ENCODE measurements at regions not wholly inside any gene's neighbourhood (a gene's known extent, or its start where the extent isn't known, plus 50 kb on each side); places are given as distances from the start of the nearest gene placed in this dataset.

- no peak overlapping the region for H2AFZ ChIP-seq (ENCODE audit: low read depth, low read length)
- Mint-ChIP-seq H3K4me3 (ENCODE audit: unreplicated experiment) (no peak overlapping the region), H3K4me1 (ENCODE audit: low read depth, unreplicated experiment) (no peaks in the 10 kb centered on the region), H3K27me3 (ENCODE audit: low read depth, unreplicated experiment) (no peaks in the 10 kb centered on the region), H3K27ac (ENCODE audit: unreplicated experiment) (no peak overlapping the region), H3K36me3 (ENCODE audit: low read depth, unreplicated experiment) (no peaks in the 10 kb centered on the region), H3K9me3 (ENCODE audit: unreplicated experiment) (peaks cover 13% of the 10 kb centered on the region)
- no peak overlapping the region for H3K4me2 ChIP-seq (ENCODE audit: low read length)
- no peak for TF ChIP-seq EZH2 (IDR thresholded peaks at IDR 0.05; ENCODE audit: insufficient read depth, low read length)
- no peak for TF ChIP-seq CTCF (IDR thresholded peaks at IDR 0.05; ENCODE audit: insufficient read depth, low read depth, low read length)
- H3K4me1 ChIP-seq (ENCODE audit: insufficient read depth, low read length), result no peaks in the 10 kb centered on the region
- no peak for DNase-seq (ENCODE audit: low read depth)
- H3K27ac ChIP-seq (ENCODE audit: low read depth, low read length), result no peak overlapping the region
- H4K20me1 ChIP-seq (ENCODE audit: insufficient read depth, low read length), result no peaks in the 10 kb centered on the region
- no peaks in the 10 kb centered on the region for H3K79me2 ChIP-seq (ENCODE audit: insufficient read depth, low read length)
- H3K27me3 ChIP-seq (ENCODE audit: insufficient read depth, low read length), result no peaks in the 10 kb centered on the region
- H3K9me3 ChIP-seq (ENCODE audit: insufficient read depth, low read depth, low read length), result peaks cover 7% of the 10 kb centered on the region
- no peak overlapping the region for H3K9ac ChIP-seq (ENCODE audit: low read length)
- no peak overlapping the region for H3K4me3 ChIP-seq (ENCODE audit: insufficient read depth, low read depth, low read length)
- no peaks in the 10 kb centered on the region for H3K36me3 ChIP-seq (ENCODE audit: insufficient read depth, low read length)
- FAIRE-seq, result no peak
Measured at GRCh38 chr7:34550996-34551395, 107.0 kb upstream of the NPSR1 start.

GRCh38 chr7:34552502-34552901 lies 105.5 kb upstream of the NPSR1 start:
- H4K20me1 ChIP-seq (ENCODE audit: insufficient read depth, low read length), result no peaks in the 10 kb centered on the region
- peaks cover 7% of the 10 kb centered on the region for H3K9me3 ChIP-seq (ENCODE audit: insufficient read depth, low read depth, low read length)
- H3K4me1 ChIP-seq (ENCODE audit: insufficient read depth, low read length), result no peaks in the 10 kb centered on the region
- FAIRE-seq, result no peak
- no peak overlapping the region for H3K4me3 ChIP-seq (ENCODE audit: insufficient read depth, low read depth, low read length)
- no peak overlapping the region for H3K27ac ChIP-seq (ENCODE audit: low read depth, low read length)
- H3K79me2 ChIP-seq (ENCODE audit: insufficient read depth, low read length), result no peaks in the 10 kb centered on the region
- H3K27me3 Mint-ChIP-seq (ENCODE audit: low read depth, unreplicated experiment), result no peaks in the 10 kb centered on the region
- no peak overlapping the region for H2AFZ ChIP-seq (ENCODE audit: low read depth, low read length)
- no peak overlapping the region for H3K4me3 Mint-ChIP-seq (ENCODE audit: unreplicated experiment)
- peaks cover 13% of the 10 kb centered on the region for H3K9me3 Mint-ChIP-seq (ENCODE audit: unreplicated experiment)
- no peak for DNase-seq (ENCODE audit: low read depth)
- no peaks in the 10 kb centered on the region for H3K4me1 Mint-ChIP-seq (ENCODE audit: low read depth, unreplicated experiment)
- no peak for TF ChIP-seq CTCF (IDR thresholded peaks at IDR 0.05; ENCODE audit: insufficient read depth, low read depth, low read length)
- TF ChIP-seq EZH2 (IDR thresholded peaks at IDR 0.05; ENCODE audit: insufficient read depth, low read length), result no peak
- H3K36me3 Mint-ChIP-seq (ENCODE audit: low read depth, unreplicated experiment), result no peaks in the 10 kb centered on the region
- no peaks in the 10 kb centered on the region for H3K27me3 ChIP-seq (ENCODE audit: insufficient read depth, low read length)
- no peak overlapping the region for H3K9ac ChIP-seq (ENCODE audit: low read length)
- no peak overlapping the region for H3K4me2 ChIP-seq (ENCODE audit: low read length)
- no peaks in the 10 kb centered on the region for H3K36me3 ChIP-seq (ENCODE audit: insufficient read depth, low read length)
- no peak overlapping the region for H3K27ac Mint-ChIP-seq (ENCODE audit: unreplicated experiment)

GRCh38 chr7:34558022-34558421 lies 100.0 kb upstream of the NPSR1 start:
- Histone ChIP-seq H3K4me1 (ENCODE audit: insufficient read depth, low read length) (no peaks in the 10 kb centered on the region), H3K9ac (ENCODE audit: low read length) (no peak overlapping the region), H3K79me2 (ENCODE audit: insufficient read depth, low read length) (no peaks in the 10 kb centered on the region), H3K4me3 (ENCODE audit: insufficient read depth, low read depth, low read length) (no peak overlapping the region), H3K36me3 (ENCODE audit: insufficient read depth, low read length) (no peaks in the 10 kb centered on the region), H2AFZ (ENCODE audit: low read depth, low read length) (no peak overlapping the region), H3K27me3 (ENCODE audit: insufficient read depth, low read length) (no peaks in the 10 kb centered on the region), H3K9me3 (ENCODE audit: insufficient read depth, low read depth, low read length) (peaks cover 6% of the 10 kb centered on the region), H3K4me2 (ENCODE audit: low read length) (no peak overlapping the region), H3K27ac (ENCODE audit: low read depth, low read length) (no peak overlapping the region), H4K20me1 (ENCODE audit: insufficient read depth, low read length) (no peaks in the 10 kb centered on the region)
- H3K4me3 Mint-ChIP-seq (ENCODE audit: unreplicated experiment), result no peak overlapping the region
- DNase-seq (ENCODE audit: low read depth) (no peak), FAIRE-seq (no peak)
- H3K4me1 Mint-ChIP-seq (ENCODE audit: low read depth, unreplicated experiment), result no peaks in the 10 kb centered on the region
- no peak for TF ChIP-seq EZH2 (IDR thresholded peaks at IDR 0.05; ENCODE audit: insufficient read depth, low read length)
- TF ChIP-seq CTCF (IDR thresholded peaks at IDR 0.05; ENCODE audit: insufficient read depth, low read depth, low read length), result no peak
- no peak overlapping the region for H3K27ac Mint-ChIP-seq (ENCODE audit: unreplicated experiment)
- H3K27me3 Mint-ChIP-seq (ENCODE audit: low read depth, unreplicated experiment), result peaks cover under 1% of the 10 kb centered on the region
- peaks cover 7% of the 10 kb centered on the region for H3K9me3 Mint-ChIP-seq (ENCODE audit: unreplicated experiment)
- no peaks in the 10 kb centered on the region for H3K36me3 Mint-ChIP-seq (ENCODE audit: low read depth, unreplicated experiment)
